COR-L47 (cell line): ENCODE measurements at regions not wholly inside any gene's neighbourhood (a gene's known extent, or its start where the extent isn't known, plus 50 kb on each side); places are given as distances from the start of the nearest gene placed in this dataset.

Source experiments
- DNase-seq: peaks from one replicate; lab custom pipeline; 2025; lab: John Stamatoyannopoulos, UW

DNA sequence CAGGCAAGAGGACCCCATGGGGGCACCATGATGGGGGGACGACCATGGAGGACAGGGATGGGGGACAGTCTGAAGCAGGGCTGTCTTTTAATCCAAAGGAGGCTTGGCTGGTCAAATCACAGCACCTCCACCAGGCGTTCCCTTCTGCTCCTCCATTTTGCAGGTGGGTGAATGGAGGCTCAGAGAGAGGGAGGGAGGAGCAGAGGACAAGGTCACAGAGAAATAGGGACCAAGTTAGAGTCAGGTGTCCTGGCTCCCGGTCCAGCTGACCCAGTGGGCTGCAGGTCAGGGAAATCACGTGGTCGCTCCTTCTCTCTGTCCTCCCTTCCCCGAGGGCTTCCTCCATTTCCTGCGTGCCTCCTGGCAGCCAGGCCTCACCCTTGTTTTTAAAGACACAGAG is 156.4 kb upstream of the SMIM23 start:
- DNase-seq: no peak

DNA sequence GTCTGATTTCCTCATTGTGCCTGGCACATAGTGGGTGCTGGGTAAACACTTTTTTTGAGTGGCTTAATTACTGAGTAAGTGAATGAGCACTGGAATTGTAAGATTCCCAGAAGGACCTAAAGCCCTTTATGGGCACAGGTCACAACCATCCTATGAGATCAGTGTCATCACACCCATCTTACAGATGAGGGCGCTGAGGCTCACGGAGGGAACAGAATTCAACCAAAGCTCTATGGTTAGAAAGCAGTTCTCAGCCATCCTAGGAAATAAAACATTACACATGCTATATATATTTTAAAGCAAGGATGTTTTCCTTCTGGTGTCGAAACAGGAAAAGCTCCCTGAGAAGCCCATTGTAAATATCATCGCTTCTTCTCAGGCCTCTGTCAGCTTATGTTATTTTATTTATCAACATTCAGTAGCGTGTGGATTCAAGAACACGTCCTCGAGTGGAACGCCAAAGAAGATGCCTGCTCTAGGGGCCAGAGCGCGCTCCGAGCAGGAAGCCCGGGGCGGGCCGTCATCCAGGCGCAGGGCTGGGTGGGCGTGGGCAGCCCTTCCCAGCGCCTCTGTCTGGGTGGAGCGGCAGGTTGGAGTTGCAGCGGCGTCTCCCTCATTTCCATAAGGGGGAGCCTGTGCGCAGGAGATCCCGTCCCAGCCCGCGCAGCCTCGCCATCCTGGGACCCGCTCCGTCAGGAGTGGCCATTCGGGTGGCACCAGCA is 155.8 kb upstream of the SMIM23 start:
- peak; percentile 12 for DNase-seq

DNA sequence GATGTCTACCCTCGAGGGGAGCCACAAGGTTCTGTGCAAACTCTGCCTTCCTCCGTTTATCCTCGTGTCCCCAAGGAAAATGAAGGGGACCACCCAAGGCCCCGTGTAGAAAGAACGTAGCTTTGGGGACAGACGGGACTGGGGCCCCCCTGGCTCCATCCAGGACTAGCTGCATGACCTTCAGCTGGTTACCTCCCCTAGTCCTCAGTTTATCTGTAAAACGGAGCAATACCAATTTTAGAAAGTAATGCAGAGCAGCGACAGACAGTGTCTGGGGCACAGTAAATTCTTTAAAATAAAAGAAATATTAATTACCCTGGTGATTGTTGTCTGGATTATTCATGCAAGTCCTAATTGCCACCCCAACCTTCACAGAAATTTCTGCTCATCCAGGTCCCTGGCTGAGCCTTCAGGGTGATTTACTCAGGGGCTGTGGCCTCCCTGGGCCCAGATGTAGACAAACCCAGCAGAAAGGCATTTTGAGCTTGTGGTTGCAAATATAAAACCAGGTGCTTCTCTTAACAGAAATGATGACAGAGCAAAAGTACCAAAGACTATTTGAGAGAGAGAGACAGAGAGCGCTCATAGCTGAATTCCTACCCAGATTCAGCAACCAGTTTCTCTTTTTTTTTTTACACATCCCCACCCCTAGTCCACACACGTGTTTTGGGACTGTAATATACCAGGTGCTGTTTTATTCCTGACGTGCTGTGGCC is 155.1 kb upstream of the SMIM23 start:
- no peak for DNase-seq

DNA sequence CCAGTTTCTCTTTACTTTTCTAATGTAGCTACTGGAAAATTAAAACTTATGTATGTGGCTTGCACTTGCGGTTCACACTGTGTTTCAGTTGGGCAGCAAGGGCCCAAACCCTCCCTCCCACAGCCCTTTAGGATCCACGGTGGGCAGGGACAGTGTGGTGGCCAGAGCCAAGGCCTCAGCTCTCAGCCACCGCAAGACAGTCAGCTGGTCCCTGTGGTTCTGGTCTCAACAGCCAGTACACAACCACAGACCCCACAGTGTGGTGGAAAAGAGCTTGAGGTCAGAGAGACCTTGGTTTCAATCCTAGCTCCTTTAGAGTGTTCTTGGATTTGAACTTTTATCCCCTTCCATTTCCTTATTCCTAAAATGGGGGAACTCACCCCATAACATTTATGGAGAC is 153.0 kb upstream of the SMIM23 start:
- DNase-seq: no peak

DNA sequence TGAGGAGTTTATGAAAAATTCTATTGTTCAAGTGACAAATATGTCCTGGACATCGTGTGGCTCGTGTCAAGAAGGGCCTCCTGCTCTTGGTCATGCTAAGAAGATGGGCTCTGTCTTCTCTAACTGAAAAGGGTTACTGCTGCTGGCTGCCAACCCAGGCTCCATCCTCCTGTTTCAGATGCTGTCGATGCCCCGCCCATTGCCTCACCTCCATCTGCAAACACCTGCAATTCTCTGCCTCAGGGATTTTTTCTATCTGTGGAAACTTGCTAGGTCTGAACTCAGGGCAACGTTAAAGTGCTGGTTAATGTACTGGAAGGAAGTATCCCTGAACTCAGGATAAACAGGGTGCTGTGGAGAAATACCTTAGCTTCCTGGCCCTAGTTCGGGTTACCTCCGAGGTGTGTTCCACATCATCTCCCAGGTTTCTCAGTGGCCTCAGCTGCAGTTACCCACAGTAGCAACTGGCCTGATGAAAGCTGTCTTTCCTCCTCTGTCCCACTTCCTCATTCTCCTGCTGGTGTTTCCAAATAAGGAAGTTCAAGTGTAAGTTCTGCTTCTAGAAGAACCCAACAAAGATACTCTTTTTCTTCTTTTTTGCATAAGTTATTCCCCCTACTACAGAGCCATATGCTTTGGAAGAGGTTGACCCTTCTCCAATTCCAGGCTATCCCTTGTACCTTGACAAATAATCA is 151.7 kb upstream of the SMIM23 start:
- no peak for DNase-seq

DNA sequence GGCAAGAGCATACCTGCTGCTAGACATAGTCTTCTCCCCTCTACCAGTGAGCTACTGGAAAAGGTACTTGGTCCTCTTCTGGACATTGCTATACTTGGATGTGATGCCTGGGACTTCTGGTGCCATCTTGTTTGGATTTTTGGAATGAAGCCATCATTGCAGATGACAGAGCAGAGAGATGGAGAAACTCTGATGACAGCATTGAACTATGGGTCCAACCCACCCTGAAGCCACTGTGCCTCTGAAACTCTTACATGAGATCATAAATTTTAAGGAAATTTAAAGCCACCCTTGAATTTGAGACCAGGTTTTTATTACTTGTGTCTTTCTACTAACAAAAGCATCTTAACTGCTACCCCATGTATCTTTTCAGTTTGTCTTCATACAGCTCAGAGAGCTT is 151.1 kb upstream of the SMIM23 start:
- DNase-seq: no peak

DNA sequence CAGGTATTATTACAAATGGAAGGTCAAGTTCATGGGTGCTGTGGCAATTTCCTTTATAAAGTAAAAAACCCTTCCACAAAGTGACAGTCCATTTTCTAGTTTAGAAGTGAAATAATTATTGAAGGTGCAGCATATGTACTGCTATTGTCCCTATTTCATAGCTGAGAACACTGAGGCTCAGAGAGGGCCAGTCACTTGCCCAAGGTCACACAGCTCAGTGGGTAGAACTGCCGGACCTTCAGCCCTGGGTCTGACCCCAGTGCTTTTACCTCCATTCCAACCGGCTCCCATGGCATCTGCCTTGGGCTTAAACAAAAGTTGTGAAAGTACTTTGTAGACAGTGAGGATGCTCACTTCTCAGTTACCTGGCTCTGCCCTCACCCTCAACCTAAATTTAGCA is 150.6 kb upstream of the SMIM23 start:
- DNase-seq: no peak

DNA sequence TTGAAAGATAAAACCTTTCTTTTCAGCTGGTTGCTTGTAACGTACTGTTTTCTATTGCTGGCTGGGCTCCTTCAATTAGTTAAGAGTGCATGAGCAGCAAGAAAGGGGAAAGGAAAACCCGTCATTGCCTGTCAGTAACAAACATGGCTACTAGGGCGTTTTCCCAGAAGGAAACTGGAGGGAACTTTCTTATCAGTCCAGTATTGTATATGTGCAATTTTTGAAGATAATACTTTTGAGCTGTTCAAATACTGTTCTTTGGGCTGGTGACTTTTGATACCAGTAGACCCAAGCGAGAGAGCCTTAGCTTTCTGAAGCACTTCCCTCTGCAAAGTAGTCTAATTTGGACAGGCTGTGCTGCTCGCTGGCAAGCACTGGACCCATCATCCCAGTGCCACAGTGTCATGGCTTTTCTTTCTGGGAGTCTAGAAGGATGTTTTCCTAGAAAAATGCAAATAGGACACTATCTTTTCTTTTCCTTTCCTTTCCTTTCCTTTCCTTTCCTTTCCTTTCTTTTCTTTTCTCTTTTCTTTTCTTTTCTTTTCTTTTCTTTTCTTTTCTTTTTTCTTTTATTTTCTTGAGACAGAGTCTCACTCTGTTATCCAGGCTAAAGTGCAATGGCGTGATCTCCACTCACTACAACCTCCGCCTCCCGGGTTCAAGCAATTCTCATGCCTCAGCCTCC is 149.9 kb upstream of the SMIM23 start:
- DNase-seq: no peak

DNA sequence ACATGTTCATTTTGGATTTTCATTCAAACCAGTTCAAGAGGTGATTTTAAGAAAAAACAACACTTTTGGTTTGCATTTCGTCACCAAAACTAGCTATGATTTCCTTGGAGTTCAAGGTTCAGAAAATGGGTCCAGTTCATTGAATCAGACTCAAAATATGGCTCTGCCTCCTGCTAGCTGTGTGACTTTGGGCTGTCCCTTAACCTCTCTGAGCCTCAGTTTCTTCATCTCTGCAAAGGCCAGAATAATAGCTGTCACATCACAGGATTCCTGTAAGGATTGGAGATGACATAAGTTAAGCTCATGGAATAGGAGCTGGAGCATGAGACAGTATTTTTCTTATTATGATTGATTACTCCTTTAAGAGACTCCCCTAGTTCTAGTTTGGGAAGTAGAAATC is 147.8 kb upstream of the SMIM23 start:
- no peak for DNase-seq

DNA sequence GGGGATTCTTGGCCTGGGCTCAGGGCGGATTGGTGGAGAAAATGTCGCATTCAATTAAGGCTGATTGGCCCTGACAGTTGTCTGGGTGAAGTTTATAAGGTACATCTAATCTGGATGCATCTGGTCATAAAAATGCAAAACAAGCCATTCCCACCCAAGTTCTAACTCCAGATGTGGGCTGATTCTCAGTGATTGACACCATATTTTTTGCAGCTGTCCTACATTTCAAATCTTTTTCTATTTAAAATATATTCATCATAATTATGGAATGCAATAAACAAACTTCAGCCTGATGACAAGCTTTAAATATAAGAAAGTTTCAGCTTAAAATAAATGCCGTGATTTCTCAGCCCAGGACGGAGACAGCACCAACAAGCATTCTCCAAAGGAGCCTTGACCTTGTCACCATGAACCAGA is 146.4 kb upstream of the SMIM23 start:
- no peak for DNase-seq

DNA sequence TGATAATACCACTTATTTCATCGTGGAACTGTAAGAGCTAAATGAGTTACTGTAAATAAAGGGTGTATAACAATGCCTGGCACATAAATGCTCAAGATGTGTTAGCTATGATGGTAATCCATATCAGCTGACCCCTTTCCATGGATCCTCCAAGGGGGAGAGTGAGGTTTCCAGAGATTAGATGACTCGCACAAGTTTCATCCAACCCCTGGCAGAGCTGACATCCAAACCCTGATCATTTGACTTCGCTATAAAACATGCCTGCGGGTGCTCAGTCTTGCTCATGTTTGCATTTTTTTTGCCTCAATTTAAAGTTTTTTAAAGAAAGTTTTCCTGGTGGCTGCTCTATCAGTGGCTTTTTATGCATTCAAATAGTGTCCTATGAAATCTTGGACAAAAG is 145.7 kb upstream of the SMIM23 start:
- DNase-seq: no peak

DNA sequence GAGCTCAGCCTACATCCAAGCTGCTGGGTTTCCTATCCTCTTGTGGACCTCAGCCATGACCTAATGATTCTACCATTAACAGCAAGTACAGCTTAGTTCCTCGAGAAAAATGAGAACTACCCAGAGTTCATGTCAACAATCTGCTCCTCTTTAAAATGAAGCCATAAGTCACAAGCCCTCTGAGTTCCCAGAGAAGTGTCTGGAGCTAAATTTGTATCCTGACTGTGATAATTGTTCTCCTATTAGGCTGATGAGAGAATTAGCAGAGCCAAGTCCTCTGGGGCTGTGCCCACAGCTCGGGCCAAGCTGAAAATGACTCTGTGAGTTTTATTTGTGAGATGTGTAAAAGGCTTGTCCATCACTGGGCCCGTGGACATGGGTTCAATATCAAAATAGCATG is 145.1 kb upstream of the SMIM23 start:
- no peak for DNase-seq

DNA sequence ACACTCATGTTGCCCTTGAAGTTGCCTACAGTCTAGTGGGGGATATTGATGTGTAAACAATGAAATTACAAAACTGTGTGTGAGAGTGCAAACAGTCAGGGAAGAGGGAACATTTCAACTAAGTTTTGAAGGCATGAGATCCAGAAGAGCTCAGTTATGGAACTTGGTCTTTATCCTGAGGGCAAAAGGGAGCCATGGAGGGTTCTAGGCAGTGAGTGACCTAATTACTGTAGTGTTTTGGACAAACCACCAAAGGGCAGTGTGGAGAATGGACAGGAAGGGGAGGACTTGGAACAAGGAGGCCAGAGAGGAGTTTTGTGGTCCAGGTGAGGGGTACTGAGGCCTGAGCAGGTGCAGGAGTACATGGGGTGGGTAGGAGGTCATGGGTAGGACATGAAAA is 143.7 kb upstream of the SMIM23 start:
- DNase-seq: no peak

DNA sequence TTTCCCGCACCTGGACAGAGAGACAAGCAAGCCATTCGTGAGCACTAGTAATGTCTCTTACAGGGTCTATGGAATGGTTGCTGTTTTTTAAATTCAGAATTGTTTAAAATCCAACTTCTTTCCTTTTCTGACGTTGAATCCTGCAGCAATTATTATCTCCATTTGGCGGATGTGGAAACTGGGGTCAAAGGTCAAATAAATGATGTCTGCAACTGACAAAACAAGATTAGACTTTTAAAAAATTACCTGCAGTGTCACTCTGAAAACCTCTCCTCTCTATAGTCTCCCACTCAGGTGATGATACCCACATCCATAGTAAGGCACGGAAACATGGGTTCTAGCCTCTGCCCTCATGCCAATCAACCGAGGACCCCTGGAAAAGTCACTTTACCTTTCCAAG is 142.7 kb upstream of the SMIM23 start:
- DNase-seq: no peak

DNA sequence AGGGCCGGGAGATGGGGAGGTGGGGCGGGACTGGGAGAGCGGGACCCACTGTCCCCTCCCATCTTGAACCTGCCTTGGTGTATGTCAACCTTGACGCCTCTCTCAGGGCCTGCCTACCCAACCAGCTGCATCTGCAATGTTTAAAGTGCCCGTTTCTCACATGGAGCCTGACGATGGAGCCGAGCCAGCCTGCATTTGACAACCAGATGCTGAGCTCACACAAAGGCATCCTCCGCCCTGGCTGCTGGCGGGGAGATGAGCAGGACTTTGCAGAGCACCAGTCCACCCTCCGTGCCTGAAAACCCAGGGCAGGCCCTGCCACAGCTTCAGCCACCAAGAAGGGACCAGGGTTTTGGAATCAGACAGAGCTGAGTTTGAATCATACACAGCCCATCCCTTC is 141.1 kb upstream of the SMIM23 start:
- no peak for DNase-seq

DNA sequence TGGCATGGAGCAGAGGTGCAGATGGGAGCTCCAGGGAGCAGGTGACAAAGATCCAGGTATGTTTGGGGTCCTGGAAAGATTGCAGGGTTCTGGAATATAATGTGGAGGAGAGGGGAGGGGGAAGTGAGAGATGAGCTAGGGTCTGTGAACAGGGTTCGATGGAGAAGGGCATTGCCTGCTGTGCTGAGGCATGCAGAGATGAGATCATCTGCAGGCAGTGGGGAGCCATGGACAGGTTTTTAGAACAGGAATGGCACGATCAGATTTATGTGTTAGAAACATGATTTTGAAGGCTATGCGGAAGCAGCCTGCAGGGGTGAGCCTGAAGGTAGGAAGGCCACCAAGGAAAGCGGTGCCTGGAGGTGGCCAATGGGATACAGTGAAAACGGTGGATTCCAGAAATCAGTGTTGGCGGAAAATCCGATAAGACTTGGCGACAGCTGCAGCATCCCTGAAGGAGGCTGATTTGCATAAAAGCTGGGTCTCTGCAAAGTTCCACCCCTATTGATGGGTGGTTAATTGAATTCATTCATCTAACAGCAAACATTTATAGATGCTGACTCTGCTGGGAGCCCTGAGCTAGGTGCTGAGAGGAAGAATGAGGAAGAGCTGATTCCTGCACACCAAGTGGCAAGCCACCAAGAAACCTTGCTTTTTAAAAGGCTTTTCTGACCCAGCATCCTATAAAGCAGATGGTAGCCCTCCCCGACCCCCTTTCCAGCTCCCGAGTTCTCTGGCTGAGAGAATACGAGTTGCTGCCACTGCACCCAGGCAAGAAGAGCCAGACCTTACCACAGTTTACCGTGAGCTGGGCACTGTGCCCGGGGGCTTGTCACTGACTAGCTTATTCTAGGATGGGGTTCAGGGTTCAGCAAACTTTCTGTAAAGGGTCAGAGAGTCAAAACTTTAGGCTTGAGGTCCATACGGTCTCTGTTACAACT is 139.2 kb upstream of the SMIM23 start:
- no peak for DNase-seq

DNA sequence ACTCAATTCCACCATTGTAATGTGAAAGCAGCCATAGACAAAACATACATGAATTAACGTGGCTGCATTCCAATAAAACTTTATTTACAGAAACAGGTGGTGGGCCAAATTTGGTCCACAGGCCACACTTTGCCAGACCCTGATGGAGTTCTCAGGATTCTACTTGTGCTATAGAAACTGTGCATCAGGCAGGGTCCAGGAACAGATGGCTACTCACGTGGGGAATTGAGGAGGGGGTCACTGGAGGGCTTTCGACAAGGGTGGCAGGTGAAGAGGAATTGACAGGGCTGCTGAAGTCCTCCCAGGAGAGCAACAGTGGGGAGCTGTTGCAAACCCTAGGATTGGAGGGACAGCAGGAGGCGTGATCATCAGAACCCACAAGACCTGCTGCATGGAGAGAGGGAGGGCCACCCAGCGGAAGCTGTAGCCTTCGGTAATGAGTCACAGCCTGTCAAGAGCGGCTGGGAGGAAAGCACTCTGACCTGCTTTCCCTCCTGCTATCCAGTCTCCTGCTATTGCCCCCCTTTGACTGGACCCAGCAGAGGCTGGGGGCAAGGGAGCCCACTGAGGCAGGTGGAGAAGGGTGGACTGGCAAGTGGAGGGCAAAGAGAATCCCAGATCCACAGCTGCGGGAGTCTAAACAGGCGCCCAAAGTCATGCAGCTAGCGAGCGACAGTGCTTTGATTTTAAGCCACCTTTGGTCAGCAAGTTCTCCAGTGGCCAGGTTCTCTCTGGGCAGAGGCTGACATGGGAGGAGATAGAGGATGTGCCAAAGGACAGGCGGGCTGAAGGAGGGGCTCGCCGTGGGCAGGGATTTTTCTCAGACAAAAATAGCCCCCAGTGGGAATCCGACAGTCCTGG is 138.3 kb upstream of the SMIM23 start:
- no peak for DNase-seq

DNA sequence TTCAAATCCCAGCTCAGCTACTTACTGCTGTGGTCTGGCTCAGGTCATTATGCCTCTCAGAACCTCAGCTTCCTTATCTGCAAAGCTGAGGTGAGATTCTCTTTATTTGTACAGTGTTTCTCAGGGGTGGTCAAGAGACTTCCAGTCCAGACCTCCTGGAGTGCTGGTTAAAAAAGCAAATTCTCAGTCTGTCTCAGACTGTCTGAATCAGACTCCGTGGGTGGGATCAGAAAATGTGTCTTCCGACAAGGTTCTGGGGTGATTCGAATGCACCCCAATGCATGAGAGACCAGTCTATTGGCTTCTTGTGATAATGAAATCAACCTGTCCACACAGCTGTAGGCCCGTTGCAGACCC is 137.7 kb upstream of the SMIM23 start:
- DNase-seq: no peak

DNA sequence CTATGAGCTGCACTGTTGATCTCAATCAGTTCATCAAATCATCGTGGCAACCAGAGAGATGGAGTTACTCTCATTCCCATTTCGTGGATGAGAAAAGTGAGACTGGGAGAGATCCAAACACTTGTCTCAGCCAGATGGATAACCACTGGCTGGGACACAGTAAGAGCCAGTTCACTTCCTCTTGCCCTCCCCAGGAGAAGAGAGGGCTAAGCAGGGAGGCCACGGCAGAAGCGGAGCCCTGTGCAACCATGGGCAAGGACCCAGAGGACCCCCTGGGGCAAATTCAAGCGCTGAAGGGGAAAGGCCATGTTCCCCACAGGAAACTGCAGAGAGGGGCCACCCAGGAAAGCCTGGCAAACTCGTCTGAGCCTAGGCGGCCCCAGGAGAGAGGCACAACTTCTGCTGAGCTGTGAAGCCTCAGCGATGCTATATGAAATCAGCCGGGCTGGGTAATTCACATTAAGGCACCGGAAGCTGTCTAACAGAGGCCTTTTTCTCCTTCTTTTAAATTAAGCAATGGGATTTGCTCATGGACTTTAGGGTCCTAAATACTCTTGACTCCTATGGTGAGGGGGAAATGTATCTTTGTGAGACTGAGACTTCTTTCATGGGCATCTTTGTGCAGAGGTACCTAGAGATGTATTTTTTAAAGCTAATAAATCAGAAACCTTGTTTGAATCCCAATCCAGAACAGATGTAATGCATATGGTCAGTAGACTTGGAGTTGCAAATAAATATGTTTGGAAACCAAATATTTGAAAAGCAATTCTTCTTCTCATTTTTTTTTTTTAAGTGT is 137.1 kb upstream of the SMIM23 start:
- no peak for DNase-seq

DNA sequence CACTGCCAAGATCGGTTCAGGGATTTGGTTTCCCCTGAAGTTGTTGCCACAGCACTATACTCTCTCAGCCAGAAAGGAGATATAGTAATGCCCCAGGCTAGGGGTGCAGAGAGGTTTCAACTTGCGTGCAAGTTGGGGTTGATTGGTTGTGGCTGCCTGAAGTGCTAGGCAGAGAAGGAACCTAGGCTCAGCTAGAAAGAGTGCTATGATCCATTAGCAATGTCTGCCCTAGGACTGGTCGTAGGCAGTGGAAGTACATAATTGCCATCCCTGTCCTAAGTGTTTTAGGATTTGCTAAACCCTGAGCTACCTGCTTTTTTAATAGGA is 136.6 kb upstream of the SMIM23 start:
- no peak for DNase-seq
